Natural killer cell (primary cell): ENCODE measurements at regions not wholly inside any gene's neighbourhood (a gene's known extent, or its start where the extent isn't known, plus 50 kb on each side); places are given as distances from the start of the nearest gene placed in this dataset.

Experiments
- ATAC-seq, 3 donors: fragments of 150-1000 bp in 2 of 3; fragments of 200-7000 bp in 1 of 3; cut with Tn5 transposase; 1 replicate in 1 of 3; 2 replicates in 2 of 3; pipeline ENCODE4 v1.10.0; 2021; ENCODE audit warnings: mild to moderate bottlenecking in 2 of 3, moderate library complexity in 2 of 3
- DNase-seq, 2 donors: peaks; one replicate each; pipeline versions ENCODE4 v3.0.0 to v3.0.0-alpha.2; 2013 to 2021; ENCODE audit warnings: mixed read lengths in 1 of 2
- H3K27ac ChIP-seq: one replicate; pipeline ENCODE4 v1.5.1; 2013; ENCODE audit warnings: mild to moderate bottlenecking, low read length
- H3K27me3 ChIP-seq: one replicate; pipeline ENCODE4 v1.6.1; 2013; ENCODE audit warnings: low read length; ENCODE audit not compliant: control insufficient read depth, insufficient read depth
- H3K36me3 ChIP-seq: one replicate; pipeline ENCODE4 v1.6.1; 2013; ENCODE audit warnings: low read length; ENCODE audit not compliant: control insufficient read depth, insufficient read depth
- H3K4me1 ChIP-seq: one replicate; pipeline ENCODE4 v1.6.1; 2013; ENCODE audit warnings: low read length; ENCODE audit not compliant: control insufficient read depth, insufficient read depth
- H3K4me3 ChIP-seq: one replicate; pipeline ENCODE4 v1.5.1; 2013; ENCODE audit warnings: low read length
- H3K9me3 ChIP-seq: one replicate; pipeline ENCODE4 v1.6.1; 2013; ENCODE audit warnings: low read length; ENCODE audit not compliant: control insufficient read depth, insufficient read depth
- H3K27ac Mint-ChIP-seq, 2 donors: one replicate each; pipeline ENCODE4 v1.8.0; 2022; ENCODE audit warnings: mild to moderate bottlenecking in 2 of 2, mixed read lengths in 2 of 2, moderate library complexity in 1 of 2
- H3K27me3 Mint-ChIP-seq, 2 donors: one replicate each; pipeline ENCODE4 v1.8.0; 2022; ENCODE audit warnings: low read depth in 2 of 2, mixed read lengths in 2 of 2
- H3K36me3 Mint-ChIP-seq: one replicate; pipeline ENCODE4 v1.8.0; 2022; ENCODE audit warnings: mixed read lengths
- H3K4me1 Mint-ChIP-seq, 2 donors: one replicate each; pipeline ENCODE4 v1.8.0; 2022; ENCODE audit warnings: mixed read lengths in 2 of 2
- H3K4me3 Mint-ChIP-seq: one replicate; pipeline ENCODE4 v1.8.0; 2022; ENCODE audit warnings: mild to moderate bottlenecking, moderate library complexity, mixed read lengths
- H3K9me3 Mint-ChIP-seq, 2 donors: one replicate each; pipeline ENCODE4 v1.8.0; 2022; ENCODE audit warnings: mixed read lengths in 2 of 2
- CTCF ChIP-seq: fragments of 200-600 bp; IDR thresholded peaks from one replicate; pipeline ENCODE4 v1.8.0; 2022; ENCODE audit warnings: antibody characterized with exemption
- WGBS: methylation state at CpG from one replicate; pipeline ENCODE4 v1.1.7; 2013; ENCODE audit warnings: missing lambda C conversion rate; ENCODE audit not compliant: insufficient coverage; 5-methylcytosine and 5-hydroxymethylcytosine counted together
- intact Hi-C: fragments of 100-400 bp; cut with micrococcal nuclease; formaldehyde crosslinking; loops from one replicate; pipeline ENCODE4 v1.14.2; 2022

DNA sequence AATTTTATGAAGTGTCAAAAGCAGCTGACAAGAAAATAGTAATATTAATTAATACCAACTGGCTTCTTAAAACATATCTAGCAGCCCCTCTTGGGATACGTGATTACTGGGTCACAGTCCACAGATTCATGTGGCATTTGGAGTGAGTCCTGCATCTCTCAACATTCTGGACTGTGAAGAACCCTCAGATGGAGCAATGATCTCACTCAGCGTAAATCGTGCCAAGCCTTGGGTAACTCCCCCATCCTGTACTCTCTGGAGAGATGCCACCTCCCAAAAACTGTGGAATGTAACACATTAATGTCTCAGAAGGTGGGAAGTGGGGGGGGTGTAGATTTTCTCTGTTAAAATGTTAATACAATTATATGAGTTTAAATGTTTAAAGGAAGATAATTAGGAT is 118.2 kb upstream of the IQCM start:
- no peaks in the 10 kb centered on the region for H3K27me3 ChIP-seq
- H3K36me3 ChIP-seq: no peaks in the 10 kb centered on the region
- H3K27ac Mint-ChIP-seq: no peak overlapping the region
- no peak for ATAC-seq
- no peaks in the 10 kb centered on the region for H3K9me3 ChIP-seq
- H3K27ac ChIP-seq: no peak overlapping the region
- no peaks in the 10 kb centered on the region for H3K36me3 Mint-ChIP-seq
- TF ChIP-seq CTCF: no peak
- H3K4me1 Mint-ChIP-seq: no peaks in the 10 kb centered on the region
- H3K4me3 Mint-ChIP-seq: no peak overlapping the region
- no peak for DNase-seq
- H3K9me3 Mint-ChIP-seq: peaks cover 2 to 3% of the 10 kb centered on the region in 2 donors
- intact Hi-C loops: no loop called here
- H3K27me3 Mint-ChIP-seq: no peaks in the 10 kb centered on the region
- H3K4me1 ChIP-seq: no peaks in the 10 kb centered on the region
- WGBS: 72% methylated on average over 1 of the region's 3 CpGs
- no peak overlapping the region for H3K4me3 ChIP-seq

- Mint-ChIP-seq H3K4me1 (no peaks in the 10 kb centered on the region), H3K9me3 (peaks cover 0 to 3% of the 10 kb centered on the region in 2 donors), H3K27me3 (no peaks in the 10 kb centered on the region), H3K4me3 (no peak overlapping the region), H3K36me3 (no peaks in the 10 kb centered on the region), H3K27ac (no peak overlapping the region)
- no peak for DNase-seq
- WGBS: 77% methylated on average over 4 of the region's 5 CpGs
- intact Hi-C loops: no loop called here
- no peak for ATAC-seq
- TF ChIP-seq CTCF: no peak
- H3K4me1 ChIP-seq: no peaks in the 10 kb centered on the region
- H3K27me3 ChIP-seq: no peaks in the 10 kb centered on the region
- no peak overlapping the region for H3K4me3 ChIP-seq
- no peaks in the 10 kb centered on the region for H3K36me3 ChIP-seq
- H3K9me3 ChIP-seq: no peaks in the 10 kb centered on the region
- H3K27ac ChIP-seq: no peak overlapping the region
Measured at GRCh38 chr4:149949381-149949780, 128.9 kb upstream of the DCLK2 start.

- 86% methylated on average over 4 of the region's 5 CpGs for WGBS
- no peaks in the 10 kb centered on the region for H3K27me3 Mint-ChIP-seq
Measured at GRCh38 chr4:149951152-149951900, 126.9 kb upstream of the DCLK2 start.

More at GRCh38 chr4:149951152-149951900, 126.9 kb upstream of the DCLK2 start:
- Mint-ChIP-seq H3K27ac (no peak overlapping the region), H3K9me3 (peaks cover 0 to 3% of the 10 kb centered on the region in 2 donors), H3K4me1 (no peaks in the 10 kb centered on the region), H3K4me3 (no peak overlapping the region), H3K36me3 (no peaks in the 10 kb centered on the region)
- intact Hi-C loops: no loop called here
- TF ChIP-seq CTCF: no peak
- Histone ChIP-seq H3K27me3 (no peaks in the 10 kb centered on the region), H3K9me3 (no peaks in the 10 kb centered on the region), H3K36me3 (no peaks in the 10 kb centered on the region), H3K4me1 (no peaks in the 10 kb centered on the region), H3K4me3 (no peak overlapping the region), H3K27ac (no peak overlapping the region)
- DNase-seq (no peak), ATAC-seq (no peak)
